Mammary epithelial cell (primary cell): ENCODE measurements at regions not wholly inside any gene's neighbourhood (a gene's known extent, or its start where the extent isn't known, plus 50 kb on each side); places are given as distances from the start of the nearest gene placed in this dataset.

ENCODE experiments used
- EZH2 ChIP-seq: IDR thresholded peaks from 2 replicates; pipeline ENCODE4 v1.6.1; 2012; ENCODE audit warnings: low read length, inconsistent platforms, borderline replicate concordance
- TF ChIP-seq, protein P1 (sequence below), 2 donors: IDR thresholded peaks in 1 of 2; conservative IDR thresholded peaks in 1 of 2; 2 replicates each; pipeline ENCODE4 v1.5.1; 2011 to 2012; ENCODE audit warnings: inconsistent platforms in 2 of 2, low read length in 2 of 2, mild to moderate bottlenecking in 2 of 2, control low read depth in 1 of 2, low read depth in 1 of 2; ENCODE audit not compliant: insufficient read depth in 1 of 2; ENCODE audit errors: extremely low read depth in 1 of 2

DNA sequence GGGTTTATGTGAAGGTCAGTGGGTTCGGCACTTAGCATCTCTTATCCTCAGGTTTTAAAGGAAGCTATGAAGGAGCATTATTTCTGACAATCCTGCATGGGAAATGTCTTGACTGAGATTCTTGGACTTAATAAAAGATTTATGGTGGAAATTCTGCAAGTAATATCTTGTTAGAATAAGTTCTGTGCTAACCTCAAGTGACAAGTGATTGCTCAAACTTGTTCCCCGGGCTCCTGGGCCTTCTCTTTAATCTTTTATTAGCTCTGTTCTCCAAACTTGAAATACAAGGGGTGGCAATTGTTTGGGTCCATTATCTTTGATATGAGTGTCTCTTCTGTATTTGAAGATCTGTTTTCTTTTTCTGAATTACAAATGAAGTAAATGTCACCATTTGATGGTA lies 140.6 kb upstream of the CTBP2 start:
- TF ChIP-seq, protein P1, sequence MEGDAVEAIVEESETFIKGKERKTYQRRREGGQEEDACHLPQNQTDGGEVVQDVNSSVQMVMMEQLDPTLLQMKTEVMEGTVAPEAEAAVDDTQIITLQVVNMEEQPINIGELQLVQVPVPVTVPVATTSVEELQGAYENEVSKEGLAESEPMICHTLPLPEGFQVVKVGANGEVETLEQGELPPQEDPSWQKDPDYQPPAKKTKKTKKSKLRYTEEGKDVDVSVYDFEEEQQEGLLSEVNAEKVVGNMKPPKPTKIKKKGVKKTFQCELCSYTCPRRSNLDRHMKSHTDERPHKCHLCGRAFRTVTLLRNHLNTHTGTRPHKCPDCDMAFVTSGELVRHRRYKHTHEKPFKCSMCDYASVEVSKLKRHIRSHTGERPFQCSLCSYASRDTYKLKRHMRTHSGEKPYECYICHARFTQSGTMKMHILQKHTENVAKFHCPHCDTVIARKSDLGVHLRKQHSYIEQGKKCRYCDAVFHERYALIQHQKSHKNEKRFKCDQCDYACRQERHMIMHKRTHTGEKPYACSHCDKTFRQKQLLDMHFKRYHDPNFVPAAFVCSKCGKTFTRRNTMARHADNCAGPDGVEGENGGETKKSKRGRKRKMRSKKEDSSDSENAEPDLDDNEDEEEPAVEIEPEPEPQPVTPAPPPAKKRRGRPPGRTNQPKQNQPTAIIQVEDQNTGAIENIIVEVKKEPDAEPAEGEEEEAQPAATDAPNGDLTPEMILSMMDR (conservative IDR thresholded peaks at IDR 0.05 in 1 of 2, IDR thresholded peaks at IDR 0.05 in 1 of 2; ENCODE audit: extremely low read depth in 1 of 2, insufficient read depth in 1 of 2, low read depth in 1 of 2, low read length in 2 of 2) = no peak
- no peak for TF ChIP-seq EZH2
